ENCODE measurements at regions not wholly inside any gene's neighbourhood (a gene's known extent, or its start where the extent isn't known, plus 50 kb on each side); places are given as distances from the start of the nearest gene placed in this dataset.

DNA sequence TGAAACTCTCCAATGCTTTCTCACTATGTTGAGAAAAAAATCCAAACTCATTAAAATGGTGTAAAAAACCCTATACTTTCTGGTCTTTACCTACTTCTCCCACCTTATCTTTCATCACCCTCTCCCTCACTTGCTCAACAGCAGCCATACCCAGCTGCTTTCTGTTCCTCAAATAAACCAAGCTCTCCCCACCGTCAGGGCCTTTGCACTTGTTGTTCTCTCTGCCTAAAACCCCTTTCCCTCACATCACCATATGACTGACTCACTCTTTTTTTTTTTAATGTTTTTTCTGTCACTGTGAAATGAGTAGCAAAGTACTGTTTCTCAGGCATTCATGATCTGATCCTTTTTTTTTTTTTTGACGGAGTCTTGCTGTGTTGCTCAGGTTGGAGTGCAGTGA lies 122.3 kb upstream of the TMEM164 start:
- intact Hi-C loops (cut with micrococcal nuclease; ENCODE audit: unreplicated experiment), result no loop called here
- POLR2A ChIA-PET, result no interaction called here

DNA sequence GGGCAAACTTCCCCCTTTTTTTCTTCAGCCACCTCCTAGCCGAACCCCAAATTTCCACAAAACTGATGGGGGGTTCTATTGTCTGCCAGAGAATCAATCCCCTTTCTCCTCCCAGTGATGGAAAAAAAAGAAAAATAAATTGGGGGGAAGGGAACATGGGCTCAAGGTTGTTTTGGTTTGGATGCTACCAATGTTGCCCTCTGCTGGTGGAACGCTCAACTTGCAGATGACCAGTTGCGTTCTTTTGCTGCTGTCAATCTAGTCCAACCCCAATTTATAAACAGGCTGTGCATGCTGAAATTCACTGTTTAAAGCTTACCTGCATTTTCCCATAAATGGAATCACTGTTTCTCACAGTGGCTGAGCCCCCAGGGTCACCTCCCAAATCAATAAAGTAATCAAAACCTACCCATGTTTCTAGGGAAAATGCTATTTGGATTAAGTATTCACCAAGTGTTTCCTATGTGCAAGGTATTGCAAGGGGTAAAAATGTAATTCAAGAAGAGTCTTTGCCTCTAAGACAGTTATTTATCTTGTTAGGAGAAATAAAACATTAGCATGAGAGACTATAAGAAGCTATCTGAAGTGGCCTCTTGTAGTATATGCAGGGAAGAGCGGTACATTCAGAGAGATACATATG lies 116.7 kb upstream of the TMEM164 start:
- Histone ChIP-seq H3K9me3 (ENCODE audit: control insufficient read depth, insufficient read depth, low read depth, low read length) (no peaks in the 10 kb centered on the region), H3K4me3 (ENCODE audit: low read depth in 2 of 2, low read length in 2 of 2) (no peak overlapping the region), H3K27ac (ENCODE audit: low read length) (no peak overlapping the region), H3K36me3 (ENCODE audit: control insufficient read depth, insufficient read depth, low read length) (no peaks in the 10 kb centered on the region), H3K4me1 (ENCODE audit: control insufficient read depth, insufficient read depth, low read length) (no peaks in the 10 kb centered on the region), H3K27me3 (ENCODE audit: control insufficient read depth, insufficient read depth, low read length) (no peaks in the 10 kb centered on the region)
- in situ Hi-C loops (cut with HindIII; ENCODE audit: low pct_unique_long_range_greater_than_20kb, low sequenced_read_pairs), result no loop called here
- CTCF ChIA-PET, result interaction anchor here (0.8 kb wide), 1 partner anchor 173 kb away, joined by 5 read pairs; no protein-coding TSS in a partner anchor
- ATAC-seq (0 out of 2 replicates have a peak, but pooled peaks have one; percentile 44), DNase-seq (ENCODE audit: low read depth, low spot score) (peak; percentile 51)
- intact Hi-C loops (cut with micrococcal nuclease; ENCODE audit: unreplicated experiment), result loop anchor here (1.0 kb wide), 1 partner anchor 173 kb away; no protein-coding TSS in a partner anchor
- TF ChIP-seq, protein P1, sequence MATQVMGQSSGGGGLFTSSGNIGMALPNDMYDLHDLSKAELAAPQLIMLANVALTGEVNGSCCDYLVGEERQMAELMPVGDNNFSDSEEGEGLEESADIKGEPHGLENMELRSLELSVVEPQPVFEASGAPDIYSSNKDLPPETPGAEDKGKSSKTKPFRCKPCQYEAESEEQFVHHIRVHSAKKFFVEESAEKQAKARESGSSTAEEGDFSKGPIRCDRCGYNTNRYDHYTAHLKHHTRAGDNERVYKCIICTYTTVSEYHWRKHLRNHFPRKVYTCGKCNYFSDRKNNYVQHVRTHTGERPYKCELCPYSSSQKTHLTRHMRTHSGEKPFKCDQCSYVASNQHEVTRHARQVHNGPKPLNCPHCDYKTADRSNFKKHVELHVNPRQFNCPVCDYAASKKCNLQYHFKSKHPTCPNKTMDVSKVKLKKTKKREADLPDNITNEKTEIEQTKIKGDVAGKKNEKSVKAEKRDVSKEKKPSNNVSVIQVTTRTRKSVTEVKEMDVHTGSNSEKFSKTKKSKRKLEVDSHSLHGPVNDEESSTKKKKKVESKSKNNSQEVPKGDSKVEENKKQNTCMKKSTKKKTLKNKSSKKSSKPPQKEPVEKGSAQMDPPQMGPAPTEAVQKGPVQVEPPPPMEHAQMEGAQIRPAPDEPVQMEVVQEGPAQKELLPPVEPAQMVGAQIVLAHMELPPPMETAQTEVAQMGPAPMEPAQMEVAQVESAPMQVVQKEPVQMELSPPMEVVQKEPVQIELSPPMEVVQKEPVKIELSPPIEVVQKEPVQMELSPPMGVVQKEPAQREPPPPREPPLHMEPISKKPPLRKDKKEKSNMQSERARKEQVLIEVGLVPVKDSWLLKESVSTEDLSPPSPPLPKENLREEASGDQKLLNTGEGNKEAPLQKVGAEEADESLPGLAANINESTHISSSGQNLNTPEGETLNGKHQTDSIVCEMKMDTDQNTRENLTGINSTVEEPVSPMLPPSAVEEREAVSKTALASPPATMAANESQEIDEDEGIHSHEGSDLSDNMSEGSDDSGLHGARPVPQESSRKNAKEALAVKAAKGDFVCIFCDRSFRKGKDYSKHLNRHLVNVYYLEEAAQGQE (IDR thresholded peaks at IDR 0.05; ENCODE audit: insufficient read depth in 1 of 2, low read depth in 2 of 2, low read length in 1 of 2), result no peak
- TF ChIP-seq, protein P2, sequence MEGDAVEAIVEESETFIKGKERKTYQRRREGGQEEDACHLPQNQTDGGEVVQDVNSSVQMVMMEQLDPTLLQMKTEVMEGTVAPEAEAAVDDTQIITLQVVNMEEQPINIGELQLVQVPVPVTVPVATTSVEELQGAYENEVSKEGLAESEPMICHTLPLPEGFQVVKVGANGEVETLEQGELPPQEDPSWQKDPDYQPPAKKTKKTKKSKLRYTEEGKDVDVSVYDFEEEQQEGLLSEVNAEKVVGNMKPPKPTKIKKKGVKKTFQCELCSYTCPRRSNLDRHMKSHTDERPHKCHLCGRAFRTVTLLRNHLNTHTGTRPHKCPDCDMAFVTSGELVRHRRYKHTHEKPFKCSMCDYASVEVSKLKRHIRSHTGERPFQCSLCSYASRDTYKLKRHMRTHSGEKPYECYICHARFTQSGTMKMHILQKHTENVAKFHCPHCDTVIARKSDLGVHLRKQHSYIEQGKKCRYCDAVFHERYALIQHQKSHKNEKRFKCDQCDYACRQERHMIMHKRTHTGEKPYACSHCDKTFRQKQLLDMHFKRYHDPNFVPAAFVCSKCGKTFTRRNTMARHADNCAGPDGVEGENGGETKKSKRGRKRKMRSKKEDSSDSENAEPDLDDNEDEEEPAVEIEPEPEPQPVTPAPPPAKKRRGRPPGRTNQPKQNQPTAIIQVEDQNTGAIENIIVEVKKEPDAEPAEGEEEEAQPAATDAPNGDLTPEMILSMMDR (IDR thresholded peaks at IDR 0.05), result peak; percentile 86
- TF ChIP-seq TCF7L2 (IDR thresholded peaks at IDR 0.05; ENCODE audit: low read depth, low read length), result no peak
- POLR2A ChIA-PET, result no interaction called here
- BruUV-seq (replicated peaks), result no TSS peak

More for the DNA sequence above, 122.3 kb upstream of the TMEM164 start:
- ATAC-seq (no peak), DNase-seq (ENCODE audit: low read depth, low spot score) (no peak)
- Histone ChIP-seq H3K4me1 (ENCODE audit: control insufficient read depth, insufficient read depth, low read length) (no peaks in the 10 kb centered on the region), H3K36me3 (ENCODE audit: control insufficient read depth, insufficient read depth, low read length) (no peaks in the 10 kb centered on the region), H3K4me3 (ENCODE audit: low read depth in 2 of 2, low read length in 2 of 2) (no peak overlapping the region), H3K27me3 (ENCODE audit: control insufficient read depth, insufficient read depth, low read length) (0 out of 2 replicates have a peak, but pooled peaks cover 2% of the 10 kb centered on the region), H3K9me3 (ENCODE audit: control insufficient read depth, insufficient read depth, low read depth, low read length) (no peaks in the 10 kb centered on the region), H3K27ac (ENCODE audit: low read length) (no peak overlapping the region)
- no TSS peak for BruUV-seq (replicated peaks)
- CTCF ChIA-PET, result interaction anchor here (0.7 to 1.2 kb wide), 2 partner anchors 22 to 167 kb away, joined by 3 to 11 read pairs; no protein-coding TSS in a partner anchor
- in situ Hi-C loops (cut with HindIII; ENCODE audit: low pct_unique_long_range_greater_than_20kb, low sequenced_read_pairs), result no loop called here
- TF ChIP-seq POLR2AphosphoS5 (IDR thresholded peaks at IDR 0.05; ENCODE audit: low read depth, low read length) (no peak), TCF7L2 (IDR thresholded peaks at IDR 0.05; ENCODE audit: low read depth, low read length) (no peak), SIN3A (IDR thresholded peaks at IDR 0.05; ENCODE audit: borderline replicate concordance, insufficient read depth, low read depth, low read length) (no peak)
- TF ChIP-seq, protein P2 (IDR thresholded peaks at IDR 0.05), result no peak
- TF ChIP-seq, protein P1 (IDR thresholded peaks at IDR 0.05; ENCODE audit: insufficient read depth in 1 of 2, low read depth in 2 of 2, low read length in 1 of 2), result no peak

Data from Panc1 (cell line).